Mammary epithelial cell (primary cell): ENCODE measurements at regions not wholly inside any gene's neighbourhood (a gene's known extent, or its start where the extent isn't known, plus 50 kb on each side); places are given as distances from the start of the nearest gene placed in this dataset.

Source experiments
- EZH2 ChIP-seq: IDR thresholded peaks from 2 replicates; pipeline ENCODE4 v1.6.1; 2012; ENCODE audit warnings: low read length, inconsistent platforms, borderline replicate concordance
- TF ChIP-seq, protein P1 (sequence below), 2 donors: IDR thresholded peaks in 1 of 2; conservative IDR thresholded peaks in 1 of 2; 2 replicates each; pipeline ENCODE4 v1.5.1; 2011 to 2012; ENCODE audit warnings: inconsistent platforms in 2 of 2, low read length in 2 of 2, mild to moderate bottlenecking in 2 of 2, control low read depth in 1 of 2, low read depth in 1 of 2; ENCODE audit not compliant: insufficient read depth in 1 of 2; ENCODE audit errors: extremely low read depth in 1 of 2

DNA sequence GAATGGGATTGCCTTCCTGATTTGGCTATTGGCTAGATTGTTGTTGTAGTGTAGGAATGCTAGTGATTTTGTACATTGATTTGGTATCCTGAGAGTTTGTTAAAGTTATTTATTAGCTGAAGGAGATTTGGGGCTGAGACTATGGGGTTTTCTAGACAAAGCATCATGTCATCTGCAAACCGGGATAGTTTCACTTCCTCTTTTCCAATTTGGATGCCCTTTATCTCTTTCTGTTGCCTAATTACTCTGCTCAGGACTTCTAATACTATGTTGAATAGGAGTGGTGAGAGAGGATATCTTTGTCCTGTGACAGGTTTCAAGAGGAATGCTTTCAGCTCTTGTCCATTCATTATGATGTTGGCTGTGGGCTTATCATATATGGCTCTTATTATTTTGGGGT, 265.7 kb upstream of the MGAT4C start:
- TF ChIP-seq, protein P1, sequence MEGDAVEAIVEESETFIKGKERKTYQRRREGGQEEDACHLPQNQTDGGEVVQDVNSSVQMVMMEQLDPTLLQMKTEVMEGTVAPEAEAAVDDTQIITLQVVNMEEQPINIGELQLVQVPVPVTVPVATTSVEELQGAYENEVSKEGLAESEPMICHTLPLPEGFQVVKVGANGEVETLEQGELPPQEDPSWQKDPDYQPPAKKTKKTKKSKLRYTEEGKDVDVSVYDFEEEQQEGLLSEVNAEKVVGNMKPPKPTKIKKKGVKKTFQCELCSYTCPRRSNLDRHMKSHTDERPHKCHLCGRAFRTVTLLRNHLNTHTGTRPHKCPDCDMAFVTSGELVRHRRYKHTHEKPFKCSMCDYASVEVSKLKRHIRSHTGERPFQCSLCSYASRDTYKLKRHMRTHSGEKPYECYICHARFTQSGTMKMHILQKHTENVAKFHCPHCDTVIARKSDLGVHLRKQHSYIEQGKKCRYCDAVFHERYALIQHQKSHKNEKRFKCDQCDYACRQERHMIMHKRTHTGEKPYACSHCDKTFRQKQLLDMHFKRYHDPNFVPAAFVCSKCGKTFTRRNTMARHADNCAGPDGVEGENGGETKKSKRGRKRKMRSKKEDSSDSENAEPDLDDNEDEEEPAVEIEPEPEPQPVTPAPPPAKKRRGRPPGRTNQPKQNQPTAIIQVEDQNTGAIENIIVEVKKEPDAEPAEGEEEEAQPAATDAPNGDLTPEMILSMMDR (conservative IDR thresholded peaks at IDR 0.05 in 1 of 2, IDR thresholded peaks at IDR 0.05 in 1 of 2; ENCODE audit: extremely low read depth in 1 of 2, insufficient read depth in 1 of 2, low read depth in 1 of 2, low read length in 2 of 2), result no peak
- no peak for TF ChIP-seq EZH2
